H9 (cell line): ENCODE measurements at regions not wholly inside any gene's neighbourhood (a gene's known extent, or its start where the extent isn't known, plus 50 kb on each side); places are given as distances from the start of the nearest gene placed in this dataset.

Experiments used
- DNase-seq: peaks from one replicate; pipeline ENCODE4 v3.0.0-alpha.2; 2017
- H2AFZ ChIP-seq: one replicate; pipeline ENCODE4 v1.6.1; 2013; ENCODE audit warnings: mild to moderate bottlenecking, low read length, control low read depth, moderate library complexity
- H2AK5ac ChIP-seq: 2 replicates; pipeline ENCODE4 v1.6.1; 2013; ENCODE audit warnings: low read length, control low read depth, mixed read lengths; ENCODE audit not compliant: insufficient read length
- H2BK120ac ChIP-seq: one replicate; pipeline ENCODE4 v1.6.1; 2013; ENCODE audit warnings: low read depth, mild to moderate bottlenecking, low read length, control low read depth, inconsistent platforms; ENCODE audit not compliant: poor library complexity, severe bottlenecking
- H2BK12ac ChIP-seq: 2 replicates; pipeline ENCODE4 v1.6.1; 2013; ENCODE audit warnings: low read length, control low read depth, mixed read lengths, low read depth; ENCODE audit not compliant: insufficient read length
- H2BK15ac ChIP-seq: 2 replicates; pipeline ENCODE4 v1.6.1; 2013; ENCODE audit warnings: low read depth, low read length, control low read depth
- H2BK20ac ChIP-seq: one replicate; pipeline ENCODE4 v1.6.1; 2013; ENCODE audit warnings: low read depth, mild to moderate bottlenecking, low read length, control low read depth, inconsistent platforms; ENCODE audit not compliant: poor library complexity, severe bottlenecking
- H2BK5ac ChIP-seq: 2 replicates; pipeline ENCODE4 v1.6.1; 2013; ENCODE audit warnings: low read length, control low read depth, mixed read lengths; ENCODE audit not compliant: insufficient read length
- H3K14ac ChIP-seq: 2 replicates; pipeline ENCODE4 v1.6.1; 2013; ENCODE audit warnings: low read length, control low read depth; ENCODE audit not compliant: insufficient read depth
- H3K18ac ChIP-seq: 2 replicates; pipeline ENCODE4 v1.6.1; 2013; ENCODE audit warnings: low read depth, mild to moderate bottlenecking, mixed read lengths, low read length, control low read depth; ENCODE audit not compliant: insufficient read length
- H3K23ac ChIP-seq: 2 replicates; pipeline ENCODE4 v1.6.1; 2013; ENCODE audit warnings: low read length, control low read depth, mixed read lengths, low read depth; ENCODE audit not compliant: insufficient read length
- H3K23me2 ChIP-seq: 2 replicates; pipeline ENCODE4 v1.6.1; 2013; ENCODE audit warnings: low read depth, mild to moderate bottlenecking, mixed read lengths, low read length, control low read depth; ENCODE audit not compliant: insufficient read length, poor library complexity, severe bottlenecking
- H3K27ac ChIP-seq: 2 replicates; pipeline ENCODE4 v1.5.1; 2013; ENCODE audit warnings: low read length, control low read depth, mixed read lengths, low read depth; ENCODE audit not compliant: insufficient read length
- H3K27me3 ChIP-seq: 2 replicates; pipeline ENCODE4 v1.6.1; 2013; ENCODE audit warnings: low read length, control low read depth, inconsistent platforms; ENCODE audit not compliant: insufficient read depth
- H3K4ac ChIP-seq: 2 replicates; pipeline ENCODE4 v1.6.1; 2013; ENCODE audit warnings: low read depth, mild to moderate bottlenecking, control low read depth, inconsistent platforms, low read length, moderate library complexity
- H3K4me1 ChIP-seq: 2 replicates; pipeline ENCODE4 v1.6.1; 2013; ENCODE audit warnings: low read length, control low read depth, inconsistent platforms; ENCODE audit not compliant: insufficient read depth
- H3K4me2 ChIP-seq: 2 replicates; pipeline ENCODE4 v1.6.1; 2013; ENCODE audit warnings: low read length, control low read depth, mixed read lengths; ENCODE audit not compliant: insufficient read length, insufficient read depth
- H3K56ac ChIP-seq: 2 replicates; pipeline ENCODE4 v1.6.1; 2013; ENCODE audit warnings: low read depth, mild to moderate bottlenecking, mixed read lengths, low read length, control low read depth; ENCODE audit not compliant: insufficient read length
- H3K79me1 ChIP-seq: 2 replicates; pipeline ENCODE4 v1.6.1; 2013; ENCODE audit warnings: low read depth, mild to moderate bottlenecking, moderate library complexity, low read length, control low read depth, inconsistent platforms; ENCODE audit not compliant: insufficient read depth, poor library complexity, severe bottlenecking
- H3K79me2 ChIP-seq: 2 replicates; pipeline ENCODE4 v1.6.1; 2013; ENCODE audit warnings: low read length, control low read depth, inconsistent platforms; ENCODE audit not compliant: insufficient read depth
- H3K9ac ChIP-seq: 2 replicates; pipeline ENCODE4 v1.6.1; 2013; ENCODE audit warnings: low read length, control low read depth, mixed read lengths; ENCODE audit not compliant: insufficient read length; ENCODE audit errors: extremely low read depth
- H3K9me3 ChIP-seq: one replicate; pipeline ENCODE4 v1.6.1; 2013; ENCODE audit warnings: low read depth, low read length, inconsistent platforms; ENCODE audit not compliant: control insufficient read depth
- H3T11ph ChIP-seq: one replicate; pipeline ENCODE4 v1.6.1; 2013; ENCODE audit warnings: mild to moderate bottlenecking, low read length, control low read depth, inconsistent platforms
- H4K20me1 ChIP-seq: one replicate; pipeline ENCODE4 v1.6.1; 2013; ENCODE audit not compliant: control insufficient read depth, insufficient read length, insufficient read depth
- H4K5ac ChIP-seq: 2 replicates; pipeline ENCODE4 v1.6.1; 2013; ENCODE audit warnings: low read depth, mild to moderate bottlenecking, mixed read lengths, low read length, control low read depth; ENCODE audit not compliant: insufficient read length
- H4K8ac ChIP-seq: replicated peaks from 2 replicates; pipeline ENCODE4 v1.6.1; 2013; ENCODE audit warnings: low read length, control low read depth, mixed read lengths, low read depth; ENCODE audit not compliant: insufficient read length
- H4K91ac ChIP-seq: 2 replicates; pipeline ENCODE4 v1.6.1; 2013; ENCODE audit warnings: low read depth, mild to moderate bottlenecking, moderate library complexity, mixed read lengths, low read length, control low read depth; ENCODE audit not compliant: insufficient read length
- H3K27ac Mint-ChIP-seq, 3 experiments: 2 replicates in 2 of 3; 3 replicates in 1 of 3; pipeline ENCODE4 v1.8.0; 2020 to 2021; ENCODE audit warnings: mixed read lengths in 3 of 3, mild to moderate bottlenecking in 1 of 3, moderate library complexity in 1 of 3
- H3K27me3 Mint-ChIP-seq: 2 replicates; pipeline ENCODE4 v1.8.0; 2021; ENCODE audit warnings: low read depth, mild to moderate bottlenecking, moderate library complexity, mixed read lengths
- H3K36me3 Mint-ChIP-seq, 3 experiments: 2 replicates in 2 of 3; 3 replicates in 1 of 3; pipeline ENCODE4 v1.8.0; 2020 to 2021; ENCODE audit warnings: low read depth in 3 of 3, mixed read lengths in 3 of 3; ENCODE audit not compliant: insufficient read depth in 1 of 3
- H3K4me1 Mint-ChIP-seq, 2 experiments: 2 replicates each; pipeline ENCODE4 v1.8.0; 2020; ENCODE audit warnings: mixed read lengths in 2 of 2
- H3K4me3 Mint-ChIP-seq, 2 experiments: 2 replicates in 1 of 2; 3 replicates in 1 of 2; pipeline ENCODE4 v1.8.0; 2020 to 2021; ENCODE audit warnings: mild to moderate bottlenecking in 2 of 2, mixed read lengths in 2 of 2, moderate library complexity in 1 of 2
- H3K9me3 Mint-ChIP-seq, 2 experiments: 2 replicates in 1 of 2; 3 replicates in 1 of 2; pipeline ENCODE4 v1.8.0; 2020; ENCODE audit warnings: mild to moderate bottlenecking in 2 of 2, mixed read lengths in 2 of 2, moderate library complexity in 1 of 2
- CTCF ChIP-seq: fragments of 200-600 bp; sonication (generic); conservative IDR thresholded peaks from 3 replicates; pipeline ENCODE4 v1.8.0; 2021; ENCODE audit warnings: antibody characterized with exemption, mild to moderate bottlenecking
- WGBS: extraction: QIAGEN DNeasy Blood & Tissue Kit; methylation state at CpG from one replicate; pipeline ENCODE4 v1.1.7; 2013; ENCODE audit warnings: missing lambda C conversion rate, low lambda C conversion rate, mixed read lengths; ENCODE audit not compliant: insufficient read length; ENCODE audit errors: extremely low coverage; 5-methylcytosine and 5-hydroxymethylcytosine counted together

- WGBS, result no CpG with 5 or more reads among the region's 9 CpGs
- Histone ChIP-seq H3K18ac (no peak overlapping the region), H3K4me1 (no peaks in the 10 kb centered on the region; the same call in none of the 2 replicates), H3K79me1 (no peaks in the 10 kb centered on the region), H4K91ac (no peak overlapping the region), H2BK120ac (no peak overlapping the region), H2AFZ (no peak overlapping the region), H3K79me2 (no peaks in the 10 kb centered on the region), H3K14ac (no peak overlapping the region), H4K20me1 (no peaks in the 10 kb centered on the region), H3K56ac (no peak overlapping the region), H2BK20ac (no peak overlapping the region), H3K4ac (no peak overlapping the region), H2AK5ac (no peak overlapping the region), H3K27ac (no peak overlapping the region), H3K9me3 (no peaks in the 10 kb centered on the region), H4K5ac (no peak overlapping the region), H3T11ph (no peak overlapping the region), H4K8ac (no peak overlapping the region), H3K27me3 (no peaks in the 10 kb centered on the region), H3K4me2 (no peak overlapping the region), H3K9ac (no peak overlapping the region), H2BK5ac (no peak overlapping the region), H3K23me2 (no peaks in the 10 kb centered on the region), H2BK15ac (no peak overlapping the region), H2BK12ac (no peak overlapping the region), H3K23ac (no peak overlapping the region)
- no peak for TF ChIP-seq CTCF
- H3K4me1 Mint-ChIP-seq, result peaks cover 12 to 20% of the 10 kb centered on the region in 2 experiments
- H3K27ac Mint-ChIP-seq, result no peak overlapping the region
- DNase-seq, result no peak
- H3K27me3 Mint-ChIP-seq, result 0 out of 2 replicates have a peak, but pooled peaks cover 2% of the 10 kb centered on the region
- no peak overlapping the region for H3K4me3 Mint-ChIP-seq
- no peaks in the 10 kb centered on the region for H3K36me3 Mint-ChIP-seq
- no peaks in the 10 kb centered on the region; a peak in 1 of 5 replicates for H3K9me3 Mint-ChIP-seq
Measured at GRCh38 chr9:91047993-91048607, 246.5 kb downstream of the SYK start.
